ENCODE measurements at regions not wholly inside any gene's neighbourhood (a gene's known extent, or its start where the extent isn't known, plus 50 kb on each side); places are given as distances from the start of the nearest gene placed in this dataset.
"Not testable (repeated sequence)": the region's sequence is repeated elsewhere in the genome, so short reads cannot be mapped to it uniquely, and the experiment has no call there.

DNA sequence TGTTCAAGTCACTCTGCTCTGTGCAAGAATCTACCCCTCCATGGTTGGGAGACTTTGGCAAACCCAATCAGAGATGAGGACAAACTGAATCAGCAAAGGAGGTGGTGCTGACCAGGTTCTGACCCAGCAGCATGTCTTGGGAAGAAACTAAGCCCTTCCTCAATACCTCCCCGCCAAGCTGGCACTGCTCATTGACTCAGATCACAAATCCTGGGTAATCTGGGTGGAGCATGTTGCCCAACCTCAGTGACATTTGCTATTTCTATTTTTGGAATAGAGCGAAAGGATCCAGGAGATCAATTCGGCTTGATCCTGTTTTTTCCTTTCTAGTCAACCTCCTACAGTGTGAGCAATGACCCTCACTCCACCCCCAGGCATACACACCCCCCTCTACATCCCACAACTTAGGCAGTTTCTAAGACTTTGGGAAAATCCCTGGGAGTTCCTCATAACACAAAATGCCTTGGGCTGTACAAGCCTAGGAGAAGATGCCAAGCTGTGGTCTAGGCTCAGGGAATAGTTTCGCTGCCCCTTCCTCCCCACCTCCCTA, 166.8 kb upstream of the KCNJ6 start:
- no peak for ATAC-seq (ENCODE audit: low read depth)
- TF ChIP-seq, protein P1, sequence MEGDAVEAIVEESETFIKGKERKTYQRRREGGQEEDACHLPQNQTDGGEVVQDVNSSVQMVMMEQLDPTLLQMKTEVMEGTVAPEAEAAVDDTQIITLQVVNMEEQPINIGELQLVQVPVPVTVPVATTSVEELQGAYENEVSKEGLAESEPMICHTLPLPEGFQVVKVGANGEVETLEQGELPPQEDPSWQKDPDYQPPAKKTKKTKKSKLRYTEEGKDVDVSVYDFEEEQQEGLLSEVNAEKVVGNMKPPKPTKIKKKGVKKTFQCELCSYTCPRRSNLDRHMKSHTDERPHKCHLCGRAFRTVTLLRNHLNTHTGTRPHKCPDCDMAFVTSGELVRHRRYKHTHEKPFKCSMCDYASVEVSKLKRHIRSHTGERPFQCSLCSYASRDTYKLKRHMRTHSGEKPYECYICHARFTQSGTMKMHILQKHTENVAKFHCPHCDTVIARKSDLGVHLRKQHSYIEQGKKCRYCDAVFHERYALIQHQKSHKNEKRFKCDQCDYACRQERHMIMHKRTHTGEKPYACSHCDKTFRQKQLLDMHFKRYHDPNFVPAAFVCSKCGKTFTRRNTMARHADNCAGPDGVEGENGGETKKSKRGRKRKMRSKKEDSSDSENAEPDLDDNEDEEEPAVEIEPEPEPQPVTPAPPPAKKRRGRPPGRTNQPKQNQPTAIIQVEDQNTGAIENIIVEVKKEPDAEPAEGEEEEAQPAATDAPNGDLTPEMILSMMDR (IDR thresholded peaks at IDR 0.05): no peak
- CTCF ChIA-PET: no interaction called here
- H3K4me3 Mint-ChIP-seq: no peak overlapping the region
- intact Hi-C loops (cut with micrococcal nuclease): no loop called here
- DNase-seq: no peak
- no peaks in the 10 kb centered on the region for H3K27me3 Mint-ChIP-seq
- no peak overlapping the region for H3K27ac Mint-ChIP-seq
- H3K36me3 Mint-ChIP-seq (ENCODE audit: low read depth): no peaks in the 10 kb centered on the region
- H3K9me3 Mint-ChIP-seq: no peaks in the 10 kb centered on the region
- POLR2A ChIA-PET: no interaction called here
- no peaks in the 10 kb centered on the region for H3K4me1 Mint-ChIP-seq

DNA sequence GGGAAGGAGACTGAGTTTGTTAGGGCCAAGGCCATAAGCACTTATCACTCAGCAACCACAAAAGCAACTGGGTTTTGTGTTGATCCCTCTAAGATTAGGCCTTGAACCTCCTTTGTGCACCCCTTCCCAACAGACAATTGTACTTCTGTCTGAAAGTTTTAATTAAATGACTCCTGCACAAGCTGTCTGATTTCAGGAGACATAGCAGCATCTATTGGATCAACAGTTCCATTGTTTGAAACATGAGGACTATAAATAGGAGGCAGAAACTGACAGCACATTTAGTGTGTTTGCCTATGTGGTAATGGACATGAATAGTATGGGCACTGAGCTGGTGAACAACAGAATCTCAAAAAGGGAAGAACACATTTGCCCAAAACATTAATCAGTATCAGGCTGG, 167.3 kb upstream of the KCNJ6 start:
- no peaks in the 10 kb centered on the region for H3K4me1 Mint-ChIP-seq
- TF ChIP-seq, protein P1 (IDR thresholded peaks at IDR 0.05): no peak
- ATAC-seq (ENCODE audit: low read depth) (no peak), DNase-seq (no peak)
- ChIA-PET POLR2A (no interaction called here), CTCF (no interaction called here)
- H3K4me3 Mint-ChIP-seq: no peak overlapping the region
- no peaks in the 10 kb centered on the region for H3K36me3 Mint-ChIP-seq (ENCODE audit: low read depth)
- intact Hi-C loops (cut with micrococcal nuclease): no loop called here
- H3K9me3 Mint-ChIP-seq: no peaks in the 10 kb centered on the region
- H3K27me3 Mint-ChIP-seq: no peaks in the 10 kb centered on the region
- no peak overlapping the region for H3K27ac Mint-ChIP-seq

DNA sequence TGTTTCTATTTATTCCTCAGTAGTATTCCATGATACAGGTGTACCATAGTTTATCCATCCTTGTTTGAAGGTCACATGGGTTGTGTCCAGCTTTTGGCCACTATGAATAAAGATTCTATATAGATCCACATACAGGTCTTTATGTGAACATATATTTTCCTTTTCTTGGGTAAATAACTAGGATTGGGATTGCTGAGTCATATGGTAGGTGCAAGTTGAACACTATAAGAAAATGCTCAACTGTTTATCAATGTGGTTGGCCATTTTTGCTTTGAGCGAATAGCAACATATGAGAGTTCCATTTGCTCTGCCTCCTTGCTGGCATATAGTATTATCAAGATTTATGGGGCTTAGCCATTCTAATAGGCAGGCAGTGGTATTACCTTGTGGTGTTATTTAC, 170.2 kb upstream of the KCNJ15 start:
- Mint-ChIP-seq H3K27ac (no peak overlapping the region), H3K36me3 (ENCODE audit: low read depth) (no peaks in the 10 kb centered on the region), H3K9me3 (no peaks in the 10 kb centered on the region), H3K27me3 (no peaks in the 10 kb centered on the region), H3K4me3 (no peak overlapping the region), H3K4me1 (no peaks in the 10 kb centered on the region)
- ChIA-PET CTCF (no interaction called here), POLR2A (no interaction called here)
- TF ChIP-seq, protein P1 (IDR thresholded peaks at IDR 0.05): no peak
- intact Hi-C loops (cut with micrococcal nuclease): no loop called here
- no peak for ATAC-seq (ENCODE audit: low read depth)
- DNase-seq: no peak

DNA sequence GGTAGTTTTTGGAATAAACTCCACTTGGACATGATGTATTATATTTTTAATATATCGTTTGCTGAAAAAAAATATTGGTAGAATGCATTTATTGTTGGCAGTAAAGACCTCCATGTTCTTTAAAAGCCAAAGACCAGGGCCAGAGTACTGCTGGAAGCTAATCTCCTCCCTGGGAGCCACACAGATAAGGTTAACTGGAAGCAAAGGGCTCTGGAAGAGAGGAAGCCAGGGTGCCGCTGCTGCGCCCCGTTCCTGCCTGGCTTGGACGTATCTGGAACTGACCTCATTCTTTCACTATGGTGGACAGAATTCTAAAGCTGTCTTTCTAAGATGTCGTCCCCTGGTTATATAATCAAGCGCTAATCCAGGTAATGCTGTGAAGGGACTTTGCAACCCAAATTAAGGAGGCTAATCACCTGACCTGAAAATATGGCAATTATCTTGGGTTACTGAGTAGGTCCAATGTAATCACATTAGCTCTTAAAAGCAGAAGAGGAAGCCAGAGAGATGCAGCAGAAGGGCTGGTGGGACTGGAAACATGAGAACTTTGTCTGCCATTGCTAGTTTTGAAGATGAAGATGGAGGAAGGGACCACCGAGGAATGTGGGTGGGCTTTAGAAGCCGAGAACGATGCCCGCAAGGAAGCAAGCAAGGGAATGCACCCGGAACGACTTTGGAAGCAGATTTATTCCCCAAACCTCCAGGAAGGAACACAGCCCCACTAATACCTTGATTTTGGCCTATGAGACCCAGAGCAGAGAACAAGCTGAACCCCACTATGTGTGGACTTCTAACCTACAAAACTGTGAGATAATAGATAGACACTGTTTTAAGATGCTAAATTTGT, 167.7 kb upstream of the KCNJ15 start:
- H3K27me3 Mint-ChIP-seq: no peaks in the 10 kb centered on the region
- POLR2A ChIA-PET: no interaction called here
- ATAC-seq (ENCODE audit: low read depth): no peak
- H3K4me3 Mint-ChIP-seq: no peak overlapping the region
- no peaks in the 10 kb centered on the region for H3K9me3 Mint-ChIP-seq
- TF ChIP-seq, protein P1 (IDR thresholded peaks at IDR 0.05): no peak
- CTCF ChIA-PET: no interaction called here
- no peaks in the 10 kb centered on the region for H3K36me3 Mint-ChIP-seq (ENCODE audit: low read depth)
- no peaks in the 10 kb centered on the region for H3K4me1 Mint-ChIP-seq
- H3K27ac Mint-ChIP-seq: no peak overlapping the region
- intact Hi-C loops (cut with micrococcal nuclease): no loop called here
- DNase-seq: no peak

DNA sequence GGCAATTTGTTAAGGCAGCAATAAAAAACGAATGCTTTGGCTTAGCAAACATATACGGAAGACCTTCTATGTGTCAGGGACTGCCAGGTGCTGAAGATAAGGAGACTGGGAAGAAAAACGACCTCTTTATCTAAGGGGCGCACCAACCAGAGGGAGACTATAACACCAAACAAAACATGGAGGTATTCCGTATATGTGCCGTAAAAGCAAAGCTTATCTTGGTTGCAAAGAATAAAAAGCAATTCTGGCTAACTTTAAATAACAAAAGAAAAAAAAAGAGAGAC, 167.1 kb upstream of the KCNJ15 start:
- TF ChIP-seq, protein P1 (IDR thresholded peaks at IDR 0.05): no peak
- ATAC-seq (ENCODE audit: low read depth) (no peak), DNase-seq (no peak)
- Mint-ChIP-seq H3K9me3 (no peaks in the 10 kb centered on the region), H3K4me1 (no peaks in the 10 kb centered on the region), H3K4me3 (no peak overlapping the region), H3K36me3 (ENCODE audit: low read depth) (no peaks in the 10 kb centered on the region), H3K27ac (no peak overlapping the region), H3K27me3 (no peaks in the 10 kb centered on the region)
- ChIA-PET POLR2A (no interaction called here), CTCF (no interaction called here)
- intact Hi-C loops (cut with micrococcal nuclease): no loop called here

DNA sequence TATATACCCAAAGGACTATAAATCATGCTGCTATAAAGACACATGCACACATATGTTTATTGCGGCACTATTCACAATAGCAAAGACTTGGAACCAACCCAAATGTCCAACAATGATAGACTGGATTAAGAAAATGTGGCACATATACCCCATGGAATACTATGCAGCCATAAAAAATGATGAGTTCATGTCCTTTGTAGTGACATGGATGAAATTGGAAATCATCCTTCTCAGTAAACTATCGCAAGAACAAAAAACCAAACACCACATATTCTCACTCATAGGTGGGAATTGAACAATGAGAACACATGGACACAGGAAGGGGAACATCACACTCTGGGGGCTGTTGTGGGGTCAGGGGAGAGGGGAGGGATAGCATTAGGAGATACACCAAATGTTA, 165.7 kb upstream of the KCNJ15 start:
- ATAC-seq (ENCODE audit: low read depth); H3K36me3 Mint-ChIP-seq (ENCODE audit: low read depth); intact Hi-C loops (cut with micrococcal nuclease); DNase-seq; H3K4me1 Mint-ChIP-seq; H3K9me3 Mint-ChIP-seq; CTCF ChIA-PET; POLR2A ChIA-PET; H3K4me3 Mint-ChIP-seq; H3K27me3 Mint-ChIP-seq; H3K27ac Mint-ChIP-seq: not testable (repeated sequence)

Measured in activated B cell treated with CpG ODN at 0.5 μM for 24 hours (primary cell).